ENCODE measurements at regions not wholly inside any gene's neighbourhood (a gene's known extent, or its start where the extent isn't known, plus 50 kb on each side); places are given as distances from the start of the nearest gene placed in this dataset.

- Histone ChIP-seq H3K4me3 (no peak overlapping the region), H3K9me1 (ENCODE audit: control insufficient read depth, insufficient read depth, low read length) (no peaks in the 10 kb centered on the region), H3K9ac (ENCODE audit: insufficient read depth in 1 of 2, low read depth in 2 of 2, low read length in 2 of 2) (no peak overlapping the region), H3K4me1 (replicated peaks in 1 of 2; ENCODE audit: control insufficient read depth in 2 of 2, insufficient read depth in 2 of 2, low read length in 2 of 2) (no peaks in the 10 kb centered on the region), H3K36me3 (ENCODE audit: control insufficient read depth, insufficient read depth, low read length) (no peaks in the 10 kb centered on the region), H3K27me3 (ENCODE audit: control insufficient read depth in 2 of 2, insufficient read depth in 2 of 2, low read length in 2 of 2) (no peaks in the 10 kb centered on the region; a peak in 2 of 5 replicates), H3K27ac (ENCODE audit: extremely low read depth, low read depth, low read length) (no peak overlapping the region), H3K4me2 (ENCODE audit: insufficient read depth, low read length) (no peak overlapping the region), H4K20me1 (replicated peaks; ENCODE audit: control insufficient read depth, insufficient read depth, low read length) (no peaks in the 10 kb centered on the region), H3K79me2 (ENCODE audit: control insufficient read depth, insufficient read depth, low read length) (no peaks in the 10 kb centered on the region), H3K9me3 (replicated peaks; ENCODE audit: control insufficient read depth, insufficient read depth, low read depth, low read length) (no peaks in the 10 kb centered on the region), H2AFZ (ENCODE audit: low read depth, low read length) (no peak overlapping the region)
- DNase-seq (ENCODE audit: extremely low read depth in 1 of 4, low spot score in 3 of 4) (no peak), ATAC-seq (no peak), FAIRE-seq (no peak)
- 0% methylated on average over 2 of the region's 2 CpGs for WGBS (ENCODE audit: insufficient coverage, low coverage, missing lambda C conversion rate)
- BruUV-seq (replicated peaks), result no TSS peak
- ChIA-PET CTCF (ENCODE audit: low intra/inter-chr PET ratio) (no interaction called here), POLR2A (no interaction called here)
- intact Hi-C loops (cut with micrococcal nuclease) (no loop called here), in situ Hi-C loops (cut with MboI) (no loop called here)
- TF ChIP-seq XRCC5 (IDR thresholded peaks at IDR 0.05; ENCODE audit: low read depth, low read length) (no peak), ZNF445 (CRISPR knock-in tag; IDR thresholded peaks at IDR 0.05; ENCODE audit: low read depth) (no peak), ELF1 (tag; IDR thresholded peaks at IDR 0.05) (no peak), SRF (CRISPR knock-in tag; IDR thresholded peaks at IDR 0.05) (no peak), TAF15 (IDR thresholded peaks at IDR 0.05; ENCODE audit: low read depth, low read length) (no peak), ZNF277 (CRISPR knock-in tag; IDR thresholded peaks at IDR 0.05; ENCODE audit: borderline replicate concordance) (no peak), TRIM24 (IDR thresholded peaks at IDR 0.05) (no peak)
Observed at GRCh38 chr3:113084777-113085176, 94.0 kb downstream of the GTPBP8 start.

All from K562 (cell line).